ENCODE measurements at regions not wholly inside any gene's neighbourhood (a gene's known extent, or its start where the extent isn't known, plus 50 kb on each side); places are given as distances from the start of the nearest gene placed in this dataset.

GRCh38 chr7:155896531-155897263 lies 84.4 kb upstream of the SHH start:
- Histone ChIP-seq H3K9me3 (replicated peaks; ENCODE audit: control insufficient read depth, low read depth, low read length) (peaks cover 9% of the 10 kb centered on the region), H3K36me3 (ENCODE audit: control insufficient read depth, insufficient read depth, low read length) (no peaks in the 10 kb centered on the region), H3K27ac (ENCODE audit: low read length) (no peak overlapping the region), H3K27me3 (ENCODE audit: control insufficient read depth, insufficient read depth, low read length) (peaks cover 5% of the 10 kb centered on the region), H3K4me3 (ENCODE audit: low read length) (no peak overlapping the region), H3K4me1 (ENCODE audit: control insufficient read depth, insufficient read depth, low read length) (no peaks in the 10 kb centered on the region)
- 100% methylated on average over 2 of the region's 6 CpGs for WGBS (ENCODE audit: insufficient coverage)
- no peak for DNase-seq

- WGBS (ENCODE audit: insufficient coverage) = 66% methylated on average over 6 of the region's 6 CpGs
- Histone ChIP-seq H3K4me3 (ENCODE audit: low read length) (no peak overlapping the region), H3K9me3 (replicated peaks; ENCODE audit: control insufficient read depth, low read depth, low read length) (no peaks in the 10 kb centered on the region), H3K36me3 (ENCODE audit: control insufficient read depth, insufficient read depth, low read length) (no peaks in the 10 kb centered on the region), H3K4me1 (ENCODE audit: control insufficient read depth, insufficient read depth, low read length) (peaks cover 12% of the 10 kb centered on the region), H3K27ac (ENCODE audit: low read length) (no peak overlapping the region), H3K27me3 (ENCODE audit: control insufficient read depth, insufficient read depth, low read length) (peaks cover 2% of the 10 kb centered on the region)
- no peak for DNase-seq
Measured at GRCh38 chr7:155893664-155894063, 81.4 kb upstream of the SHH start.

DNA sequence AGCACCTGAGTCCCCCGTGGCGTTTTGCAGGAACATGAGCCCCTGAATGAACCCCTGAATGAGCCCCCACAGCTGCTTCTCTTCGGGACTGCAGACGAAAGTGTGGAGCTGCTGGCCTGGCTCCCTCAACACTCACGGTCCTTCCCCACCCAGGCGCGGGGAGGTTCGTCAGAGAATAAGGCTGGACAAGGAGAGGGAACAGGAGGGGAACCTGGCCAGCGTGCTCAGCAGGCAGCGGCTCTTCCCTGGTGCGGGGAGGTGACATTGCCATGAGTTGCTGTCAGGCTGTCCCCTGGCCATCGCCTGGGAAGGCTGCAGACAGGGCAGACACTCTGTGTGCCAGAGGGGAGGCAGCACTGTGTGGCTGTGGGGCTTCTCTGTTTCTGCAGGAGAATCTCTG lies 80.9 kb upstream of the SHH start:
- no peak overlapping the region for H3K27ac ChIP-seq (ENCODE audit: low read length)
- no peak for DNase-seq
- 80% methylated on average over 6 of the region's 12 CpGs for WGBS (ENCODE audit: insufficient coverage)
- no peak overlapping the region for H3K4me3 ChIP-seq (ENCODE audit: low read length)
- peaks cover 2% of the 10 kb centered on the region for H3K27me3 ChIP-seq (ENCODE audit: control insufficient read depth, insufficient read depth, low read length)
- no peaks in the 10 kb centered on the region for H3K36me3 ChIP-seq (ENCODE audit: control insufficient read depth, insufficient read depth, low read length)
- H3K9me3 ChIP-seq (replicated peaks; ENCODE audit: control insufficient read depth, low read depth, low read length) = no peaks in the 10 kb centered on the region
- peaks cover 12% of the 10 kb centered on the region for H3K4me1 ChIP-seq (ENCODE audit: control insufficient read depth, insufficient read depth, low read length)

GRCh38 chr7:155889636-155890511 lies 77.6 kb upstream of the SHH start:
- H3K4me1 ChIP-seq (ENCODE audit: control insufficient read depth, insufficient read depth, low read length) = peaks cover 18% of the 10 kb centered on the region
- WGBS (ENCODE audit: insufficient coverage) = 86% methylated on average over 13 of the region's 24 CpGs
- no peaks in the 10 kb centered on the region for H3K9me3 ChIP-seq (replicated peaks; ENCODE audit: control insufficient read depth, low read depth, low read length)
- DNase-seq = peak; percentile 33
- H3K27ac ChIP-seq (ENCODE audit: low read length) = no peak overlapping the region
- H3K36me3 ChIP-seq (ENCODE audit: control insufficient read depth, insufficient read depth, low read length) = no peaks in the 10 kb centered on the region
- no peaks in the 10 kb centered on the region for H3K27me3 ChIP-seq (ENCODE audit: control insufficient read depth, insufficient read depth, low read length)
- no peak overlapping the region for H3K4me3 ChIP-seq (ENCODE audit: low read length)

- no peak for DNase-seq
- H3K4me3 ChIP-seq (ENCODE audit: low read length) = no peak overlapping the region
- no CpG with 5 or more reads among the region's 11 CpGs for WGBS (ENCODE audit: insufficient coverage)
- H3K27ac ChIP-seq (ENCODE audit: low read length) = no peak overlapping the region
- H3K27me3 ChIP-seq (ENCODE audit: control insufficient read depth, insufficient read depth, low read length) = no peaks in the 10 kb centered on the region
- peaks cover 18% of the 10 kb centered on the region for H3K4me1 ChIP-seq (ENCODE audit: control insufficient read depth, insufficient read depth, low read length)
- H3K9me3 ChIP-seq (replicated peaks; ENCODE audit: control insufficient read depth, low read depth, low read length) = no peaks in the 10 kb centered on the region
- no peaks in the 10 kb centered on the region for H3K36me3 ChIP-seq (ENCODE audit: control insufficient read depth, insufficient read depth, low read length)
Measured at GRCh38 chr7:155887174-155887525, 74.9 kb upstream of the SHH start.

GRCh38 chr7:155886391-155887173 lies 74.3 kb upstream of the SHH start:
- Histone ChIP-seq H3K4me3 (ENCODE audit: low read length) (no peak overlapping the region), H3K27ac (ENCODE audit: low read length) (no peak overlapping the region), H3K4me1 (ENCODE audit: control insufficient read depth, insufficient read depth, low read length) (peaks cover 18% of the 10 kb centered on the region), H3K27me3 (ENCODE audit: control insufficient read depth, insufficient read depth, low read length) (no peaks in the 10 kb centered on the region), H3K36me3 (ENCODE audit: control insufficient read depth, insufficient read depth, low read length) (no peaks in the 10 kb centered on the region), H3K9me3 (replicated peaks; ENCODE audit: control insufficient read depth, low read depth, low read length) (no peaks in the 10 kb centered on the region)
- DNase-seq = no peak
- WGBS (ENCODE audit: insufficient coverage) = 87% methylated on average over 30 of the region's 37 CpGs

- Histone ChIP-seq H3K4me1 (ENCODE audit: control insufficient read depth, insufficient read depth, low read length) (peaks cover 16% of the 10 kb centered on the region), H3K9me3 (replicated peaks; ENCODE audit: control insufficient read depth, low read depth, low read length) (no peaks in the 10 kb centered on the region), H3K36me3 (ENCODE audit: control insufficient read depth, insufficient read depth, low read length) (no peaks in the 10 kb centered on the region), H3K27ac (ENCODE audit: low read length) (peak overlapping the region; percentile 35), H3K4me3 (ENCODE audit: low read length) (no peak overlapping the region), H3K27me3 (ENCODE audit: control insufficient read depth, insufficient read depth, low read length) (no peaks in the 10 kb centered on the region)
- 56% methylated on average over 16 of the region's 24 CpGs for WGBS (ENCODE audit: insufficient coverage)
- peak; percentile 52 for DNase-seq
Measured at GRCh38 chr7:155885167-155886155, 73.2 kb upstream of the SHH start.

- H3K4me3 ChIP-seq (ENCODE audit: low read length) = no peak overlapping the region
- H3K4me1 ChIP-seq (ENCODE audit: control insufficient read depth, insufficient read depth, low read length) = peaks cover 6% of the 10 kb centered on the region
- no peak overlapping the region for H3K27ac ChIP-seq (ENCODE audit: low read length)
- H3K9me3 ChIP-seq (replicated peaks; ENCODE audit: control insufficient read depth, low read depth, low read length) = no peaks in the 10 kb centered on the region
- DNase-seq = peak; percentile 5
- H3K27me3 ChIP-seq (ENCODE audit: control insufficient read depth, insufficient read depth, low read length) = no peaks in the 10 kb centered on the region
- WGBS (ENCODE audit: insufficient coverage) = 85% methylated on average over 14 of the region's 24 CpGs
- no peaks in the 10 kb centered on the region for H3K36me3 ChIP-seq (ENCODE audit: control insufficient read depth, insufficient read depth, low read length)
Measured at GRCh38 chr7:155884225-155885166, 72.2 kb upstream of the SHH start.
